ENCODE measurements at regions not wholly inside any gene's neighbourhood (a gene's known extent, or its start where the extent isn't known, plus 50 kb on each side); places are given as distances from the start of the nearest gene placed in this dataset.

DNA sequence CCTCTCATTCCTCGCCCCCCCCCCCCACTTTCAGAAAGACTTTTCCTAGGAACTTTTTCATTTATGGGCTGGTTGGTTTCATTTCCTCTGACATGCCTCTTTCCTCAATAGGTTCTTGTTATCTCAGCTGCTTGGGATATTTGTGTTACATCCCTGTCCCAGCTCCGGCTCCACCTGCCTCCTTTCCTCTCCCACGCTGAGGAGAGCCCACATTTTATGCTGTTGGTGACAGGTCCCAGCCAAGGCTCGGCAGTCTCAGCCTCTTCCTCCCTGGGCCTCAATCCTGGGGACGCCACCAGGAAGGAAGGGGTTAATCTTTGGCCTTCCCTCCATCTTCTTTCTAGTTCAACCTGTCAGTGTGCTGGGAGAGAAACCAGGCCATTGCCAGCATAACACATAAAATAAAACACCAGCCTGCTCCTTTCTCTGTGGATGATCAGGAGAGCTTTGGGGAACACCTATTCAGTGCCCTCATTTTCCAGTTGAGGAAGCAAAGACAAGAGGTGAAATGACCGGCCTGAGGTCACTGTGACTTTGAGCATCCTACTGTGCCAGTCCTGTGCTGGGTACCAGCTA is 216.9 kb upstream of the TNP1 start:
- Histone ChIP-seq H3K27ac (ENCODE audit: low read length) (no peak overlapping the region), H3K36me3 (ENCODE audit: control insufficient read depth, insufficient read depth, low read length) (no peaks in the 10 kb centered on the region), H3K27me3 (ENCODE audit: control insufficient read depth, insufficient read depth, low read length) (no peaks in the 10 kb centered on the region), H3K9me3 (ENCODE audit: control insufficient read depth, insufficient read depth, low read length) (no peaks in the 10 kb centered on the region), H3K4me3 (ENCODE audit: low read length) (no peak overlapping the region), H3K4me1 (ENCODE audit: control insufficient read depth, insufficient read depth, low read length) (no peaks in the 10 kb centered on the region)
- no peak for DNase-seq (ENCODE audit: low read depth, low spot score)
- no CpG with 5 or more reads among the region's 6 CpGs for WGBS (ENCODE audit: insufficient coverage, insufficient read length)

DNA sequence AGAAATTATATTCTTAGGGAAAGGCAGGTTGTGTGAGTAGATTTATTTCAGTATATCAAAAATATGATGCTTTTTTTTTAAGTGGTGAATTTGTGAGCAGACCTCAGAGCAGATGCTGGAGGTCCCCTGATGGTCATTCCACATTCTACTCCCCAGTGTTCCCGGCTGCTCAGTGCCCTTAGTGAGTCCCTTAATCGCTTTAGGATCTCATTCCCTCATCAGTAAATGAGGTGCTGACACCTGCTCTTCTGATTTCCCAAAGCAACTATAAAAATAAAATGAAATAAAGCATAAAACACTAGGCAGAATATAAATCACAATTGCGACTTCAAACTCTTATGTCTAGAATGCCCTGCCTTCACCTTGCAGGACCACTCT is 216.2 kb upstream of the TNP1 start:
- Histone ChIP-seq H3K27ac (ENCODE audit: low read length) (no peak overlapping the region), H3K9me3 (ENCODE audit: control insufficient read depth, insufficient read depth, low read length) (no peaks in the 10 kb centered on the region), H3K27me3 (ENCODE audit: control insufficient read depth, insufficient read depth, low read length) (no peaks in the 10 kb centered on the region), H3K4me1 (ENCODE audit: control insufficient read depth, insufficient read depth, low read length) (no peaks in the 10 kb centered on the region), H3K36me3 (ENCODE audit: control insufficient read depth, insufficient read depth, low read length) (no peaks in the 10 kb centered on the region), H3K4me3 (ENCODE audit: low read length) (no peak overlapping the region)
- WGBS (ENCODE audit: insufficient coverage, insufficient read length) = no CpG with 5 or more reads among the region's 3 CpGs
- DNase-seq (ENCODE audit: low read depth, low spot score) = no peak

DNA sequence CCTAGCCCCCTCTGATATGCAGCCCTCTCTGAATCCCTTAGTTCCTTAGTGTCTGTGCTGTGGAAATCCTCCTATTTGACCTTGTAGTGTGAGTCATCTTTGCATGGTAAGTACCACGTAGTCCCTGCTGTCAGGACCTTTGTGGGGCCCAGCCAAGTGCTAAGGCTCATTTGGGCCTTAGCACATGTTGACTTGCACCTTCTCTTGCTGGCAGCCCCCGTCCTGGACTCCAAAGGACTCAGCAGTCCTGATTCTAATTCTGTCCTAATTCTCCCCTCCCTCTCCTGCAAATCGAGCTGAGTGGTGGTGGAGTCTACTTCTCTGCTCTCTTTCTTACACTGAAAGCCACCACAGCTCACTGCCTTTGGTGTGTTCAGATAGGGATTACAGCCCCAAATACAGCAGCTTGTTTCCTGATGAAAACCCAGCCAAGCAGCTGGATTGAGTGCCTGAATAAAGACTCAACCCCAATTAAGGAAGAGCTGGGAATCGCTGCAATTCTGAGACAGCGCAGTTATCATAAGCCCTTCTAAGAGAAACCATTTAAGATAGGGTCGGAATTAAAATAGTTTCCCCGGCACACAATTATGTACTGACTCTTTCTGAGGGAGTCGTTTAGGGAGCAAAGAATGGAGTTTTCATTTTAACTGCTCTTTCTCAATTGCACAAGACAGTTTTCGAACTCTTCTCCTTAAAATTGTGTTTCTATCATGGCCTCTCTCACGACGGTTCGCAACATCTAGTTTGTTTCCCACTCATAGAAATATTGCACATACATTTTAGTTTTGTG is 215.6 kb upstream of the TNP1 start:
- no peaks in the 10 kb centered on the region for H3K4me1 ChIP-seq (ENCODE audit: control insufficient read depth, insufficient read depth, low read length)
- H3K27ac ChIP-seq (ENCODE audit: low read length) = no peak overlapping the region
- no CpG with 5 or more reads among the region's 12 CpGs for WGBS (ENCODE audit: insufficient coverage, insufficient read length)
- DNase-seq (ENCODE audit: low read depth, low spot score) = no peak
- H3K9me3 ChIP-seq (ENCODE audit: control insufficient read depth, insufficient read depth, low read length) = no peaks in the 10 kb centered on the region
- H3K36me3 ChIP-seq (ENCODE audit: control insufficient read depth, insufficient read depth, low read length) = no peaks in the 10 kb centered on the region
- no peak overlapping the region for H3K4me3 ChIP-seq (ENCODE audit: low read length)
- no peaks in the 10 kb centered on the region for H3K27me3 ChIP-seq (ENCODE audit: control insufficient read depth, insufficient read depth, low read length)

DNA sequence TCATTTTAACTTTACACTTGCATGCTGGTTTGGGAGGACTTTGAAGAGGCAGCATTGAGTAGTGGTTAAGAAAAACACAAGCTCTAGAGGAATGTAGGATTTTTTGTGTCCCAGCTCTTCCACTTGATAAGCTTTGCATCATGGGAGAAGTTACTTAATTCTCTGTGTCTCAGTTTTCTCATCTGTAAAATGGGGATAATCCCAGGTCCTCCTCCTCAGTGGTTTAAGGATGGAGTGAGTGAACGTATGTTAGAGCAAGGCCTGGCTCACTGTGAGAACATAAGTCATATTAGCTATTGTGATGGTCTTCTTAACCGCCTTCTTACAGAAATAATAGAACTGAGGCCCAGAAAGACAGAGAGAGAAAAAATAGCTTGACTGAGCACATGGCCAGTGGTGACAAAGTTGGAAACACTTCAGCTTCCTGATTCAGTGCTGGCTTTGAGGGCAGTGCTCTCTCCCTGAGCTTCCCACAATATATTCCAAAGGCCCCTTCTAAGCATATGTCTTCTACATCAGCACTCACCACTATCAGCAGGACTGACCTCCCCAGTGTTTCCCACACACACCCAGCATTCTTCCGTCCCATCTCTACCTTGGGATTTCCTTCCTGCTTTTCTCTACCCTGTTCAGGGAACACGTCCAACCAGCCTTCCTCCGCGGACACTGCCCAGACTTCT is 214.9 kb upstream of the TNP1 start:
- Histone ChIP-seq H3K27ac (ENCODE audit: low read length) (no peak overlapping the region), H3K36me3 (ENCODE audit: control insufficient read depth, insufficient read depth, low read length) (no peaks in the 10 kb centered on the region), H3K9me3 (ENCODE audit: control insufficient read depth, insufficient read depth, low read length) (no peaks in the 10 kb centered on the region), H3K4me3 (ENCODE audit: low read length) (no peak overlapping the region), H3K4me1 (ENCODE audit: control insufficient read depth, insufficient read depth, low read length) (no peaks in the 10 kb centered on the region), H3K27me3 (ENCODE audit: control insufficient read depth, insufficient read depth, low read length) (no peaks in the 10 kb centered on the region)
- no CpG with 5 or more reads among the region's 6 CpGs for WGBS (ENCODE audit: insufficient coverage, insufficient read length)
- DNase-seq (ENCODE audit: low read depth, low spot score) = no peak

DNA sequence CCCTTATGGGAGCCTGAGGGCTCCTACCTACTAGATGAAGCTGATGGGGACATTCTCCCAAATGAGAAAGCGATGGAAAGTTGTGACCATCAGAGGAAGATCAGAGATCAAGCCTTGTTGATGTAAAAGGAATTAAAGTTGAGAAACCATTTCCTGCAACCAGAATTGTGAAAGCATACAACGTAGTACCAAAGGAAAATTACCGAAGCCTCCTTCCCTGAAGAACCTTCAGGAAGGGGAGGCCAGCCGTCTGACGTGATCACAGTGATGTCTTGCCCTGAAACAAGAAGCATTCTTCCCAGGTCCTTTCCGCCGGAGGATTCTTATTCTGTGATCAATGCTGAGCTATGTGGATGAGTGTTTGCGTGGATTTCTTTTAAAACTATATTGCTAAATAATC is 211.6 kb upstream of the TNP1 start:
- Histone ChIP-seq H3K27ac (ENCODE audit: low read length) (no peak overlapping the region), H3K4me1 (ENCODE audit: control insufficient read depth, insufficient read depth, low read length) (no peaks in the 10 kb centered on the region), H3K4me3 (ENCODE audit: low read length) (no peak overlapping the region), H3K27me3 (ENCODE audit: control insufficient read depth, insufficient read depth, low read length) (no peaks in the 10 kb centered on the region), H3K9me3 (ENCODE audit: control insufficient read depth, insufficient read depth, low read length) (no peaks in the 10 kb centered on the region), H3K36me3 (ENCODE audit: control insufficient read depth, insufficient read depth, low read length) (no peaks in the 10 kb centered on the region)
- DNase-seq (ENCODE audit: low read depth, low spot score) = no peak
- no CpG with 5 or more reads among the region's 8 CpGs for WGBS (ENCODE audit: insufficient coverage, insufficient read length)

DNA sequence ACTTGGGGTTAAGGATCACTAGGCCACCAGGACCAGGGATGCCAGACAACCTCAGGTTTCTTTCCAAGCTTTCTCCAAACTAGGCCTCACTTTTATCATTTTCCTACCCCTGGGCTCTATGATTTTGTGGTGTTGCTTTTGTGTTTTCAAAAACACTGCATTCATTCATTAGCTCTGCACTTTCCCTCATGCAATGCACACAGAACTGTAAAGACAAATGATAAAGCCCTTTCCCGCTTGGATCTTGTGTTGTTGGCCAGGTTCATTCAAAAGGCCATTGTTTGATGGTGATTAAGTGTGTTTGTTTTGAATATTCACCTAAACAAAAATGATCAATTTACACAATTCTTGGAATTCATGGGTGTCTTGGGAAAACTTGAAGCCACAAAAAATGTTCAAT is 210.7 kb upstream of the TNP1 start:
- Histone ChIP-seq H3K27ac (ENCODE audit: low read length) (no peak overlapping the region), H3K9me3 (ENCODE audit: control insufficient read depth, insufficient read depth, low read length) (no peaks in the 10 kb centered on the region), H3K4me1 (ENCODE audit: control insufficient read depth, insufficient read depth, low read length) (no peaks in the 10 kb centered on the region), H3K27me3 (ENCODE audit: control insufficient read depth, insufficient read depth, low read length) (no peaks in the 10 kb centered on the region), H3K36me3 (ENCODE audit: control insufficient read depth, insufficient read depth, low read length) (no peaks in the 10 kb centered on the region), H3K4me3 (ENCODE audit: low read length) (no peak overlapping the region)
- no peak for DNase-seq (ENCODE audit: low read depth, low spot score)
- WGBS (ENCODE audit: insufficient coverage, insufficient read length) = no CpG with 5 or more reads among the region's 1 CpG

DNA sequence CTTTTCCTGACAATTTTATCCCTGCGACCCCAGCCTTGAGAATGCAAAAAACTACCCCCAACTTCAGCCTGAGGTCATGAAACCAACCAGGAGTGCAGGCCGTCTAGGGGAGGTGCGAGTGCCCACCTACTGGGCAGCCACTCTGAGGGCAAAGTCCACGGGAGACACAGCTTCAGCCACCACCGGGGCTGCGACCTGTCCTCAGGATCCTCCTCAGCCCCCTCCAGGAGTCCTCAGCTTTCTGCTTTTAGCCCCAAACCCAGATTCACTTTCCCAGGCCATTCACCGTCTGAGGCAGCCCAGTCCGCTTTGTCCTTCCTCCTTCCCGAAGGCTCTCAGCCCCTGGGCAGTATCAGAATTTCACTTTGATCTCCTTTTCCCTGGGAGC is 210.2 kb upstream of the TNP1 start:
- H3K27me3 ChIP-seq (ENCODE audit: control insufficient read depth, insufficient read depth, low read length) = no peaks in the 10 kb centered on the region
- no peak overlapping the region for H3K4me3 ChIP-seq (ENCODE audit: low read length)
- no peaks in the 10 kb centered on the region for H3K4me1 ChIP-seq (ENCODE audit: control insufficient read depth, insufficient read depth, low read length)
- no peaks in the 10 kb centered on the region for H3K36me3 ChIP-seq (ENCODE audit: control insufficient read depth, insufficient read depth, low read length)
- no peaks in the 10 kb centered on the region for H3K9me3 ChIP-seq (ENCODE audit: control insufficient read depth, insufficient read depth, low read length)
- no CpG with 5 or more reads among the region's 9 CpGs for WGBS (ENCODE audit: insufficient coverage, insufficient read length)
- no peak overlapping the region for H3K27ac ChIP-seq (ENCODE audit: low read length)
- DNase-seq (ENCODE audit: low read depth, low spot score) = no peak

DNA sequence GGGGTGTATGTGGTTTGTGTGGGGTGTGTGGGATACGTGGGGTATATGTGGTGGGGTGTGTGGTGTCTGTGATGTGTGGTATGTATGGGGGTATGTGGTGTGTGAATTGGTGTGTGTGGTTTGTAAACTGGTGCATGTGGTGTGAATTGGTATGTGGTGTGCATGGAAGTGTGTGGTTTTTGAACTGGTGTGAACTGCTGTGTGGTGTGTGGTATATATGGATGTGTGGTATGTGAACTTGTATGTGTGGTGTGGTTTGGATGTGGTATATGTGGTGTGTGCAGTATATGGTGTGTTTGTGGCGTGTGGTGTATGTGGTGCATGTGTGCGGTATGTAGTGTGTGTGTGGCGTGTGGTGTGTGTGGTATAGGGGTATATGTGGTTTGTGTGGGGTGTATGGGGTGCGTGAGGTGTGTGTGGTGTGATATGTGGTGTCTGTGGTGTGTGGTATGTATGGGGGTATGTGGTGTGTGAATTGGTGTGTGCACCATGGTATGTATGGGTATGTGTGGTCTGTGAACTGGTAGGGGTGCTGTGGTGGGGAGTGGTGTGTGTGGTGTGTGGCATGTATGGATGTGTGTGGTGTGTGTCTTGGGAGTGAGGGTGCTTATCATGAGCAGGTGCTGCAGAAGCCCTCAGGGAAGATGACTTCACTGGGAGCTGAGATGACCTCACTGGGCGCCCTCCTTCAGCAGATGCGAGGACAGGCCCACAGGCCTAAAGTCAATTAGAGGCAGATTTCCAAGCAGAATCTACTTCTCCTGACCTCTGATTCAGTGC is 209.6 kb upstream of the TNP1 start:
- Histone ChIP-seq H3K27me3 (ENCODE audit: control insufficient read depth, insufficient read depth, low read length) (no peaks in the 10 kb centered on the region), H3K36me3 (ENCODE audit: control insufficient read depth, insufficient read depth, low read length) (no peaks in the 10 kb centered on the region), H3K4me3 (ENCODE audit: low read length) (no peak overlapping the region), H3K9me3 (ENCODE audit: control insufficient read depth, insufficient read depth, low read length) (no peaks in the 10 kb centered on the region), H3K4me1 (ENCODE audit: control insufficient read depth, insufficient read depth, low read length) (no peaks in the 10 kb centered on the region), H3K27ac (ENCODE audit: low read length) (no peak overlapping the region)
- no peak for DNase-seq (ENCODE audit: low read depth, low spot score)
- 98% methylated on average over 5 of the region's 7 CpGs for WGBS (ENCODE audit: insufficient coverage, insufficient read length)

DNA sequence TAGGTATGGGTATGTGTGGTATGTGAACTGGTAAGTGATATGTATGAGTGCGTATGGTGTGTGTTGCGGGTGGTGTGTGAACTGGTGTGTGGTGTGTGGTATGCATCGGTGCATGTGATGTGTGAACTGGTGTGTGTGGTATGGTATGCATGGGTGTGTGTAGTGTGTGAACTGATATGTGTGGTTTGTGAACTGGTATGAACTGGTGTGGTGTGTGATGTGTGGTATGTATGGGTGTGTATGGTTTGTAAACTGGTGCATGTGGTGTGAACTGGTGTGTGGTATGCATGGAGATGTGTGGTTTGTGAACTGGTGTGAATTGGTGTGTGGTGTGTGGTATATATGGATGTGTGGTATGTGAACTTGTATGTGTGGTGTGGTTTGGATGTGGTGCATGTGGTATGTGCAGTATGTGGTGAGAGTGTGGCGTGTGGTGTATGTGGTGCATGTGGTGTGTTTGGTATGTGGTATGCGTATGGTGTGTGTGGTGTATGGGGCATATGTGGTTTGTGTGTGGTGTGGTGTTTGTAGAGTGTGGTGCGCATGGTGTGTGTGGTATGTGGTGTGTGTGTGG is 208.9 kb upstream of the TNP1 start:
- Histone ChIP-seq H3K27me3 (ENCODE audit: control insufficient read depth, insufficient read depth, low read length) (no peaks in the 10 kb centered on the region), H3K9me3 (ENCODE audit: control insufficient read depth, insufficient read depth, low read length) (no peaks in the 10 kb centered on the region), H3K27ac (ENCODE audit: low read length) (no peak overlapping the region), H3K36me3 (ENCODE audit: control insufficient read depth, insufficient read depth, low read length) (no peaks in the 10 kb centered on the region), H3K4me3 (ENCODE audit: low read length) (no peak overlapping the region), H3K4me1 (ENCODE audit: control insufficient read depth, insufficient read depth, low read length) (no peaks in the 10 kb centered on the region)
- 97% methylated on average over 6 of the region's 6 CpGs for WGBS (ENCODE audit: insufficient coverage, insufficient read length)
- DNase-seq (ENCODE audit: low read depth, low spot score) = no peak

DNA sequence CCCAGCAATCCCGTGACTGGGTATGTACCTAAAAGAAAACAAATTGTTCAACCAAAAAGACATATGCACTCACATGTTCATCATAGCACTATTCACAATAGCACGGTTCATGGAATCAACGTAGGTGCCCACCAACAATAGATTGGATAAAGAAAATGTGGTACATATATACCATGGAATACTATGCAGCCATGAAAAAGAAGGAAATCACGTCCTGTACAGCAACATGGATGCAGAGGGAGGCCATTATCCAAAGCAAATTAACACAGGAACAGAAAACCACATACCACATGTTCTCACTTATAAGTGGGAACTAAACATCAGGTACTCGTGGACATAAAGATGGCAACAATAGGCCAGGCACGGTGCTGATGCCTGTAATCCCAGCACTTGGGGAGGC is 207.9 kb upstream of the TNP1 start:
- Histone ChIP-seq H3K27ac (ENCODE audit: low read length) (no peak overlapping the region), H3K4me1 (ENCODE audit: control insufficient read depth, insufficient read depth, low read length) (no peaks in the 10 kb centered on the region), H3K27me3 (ENCODE audit: control insufficient read depth, insufficient read depth, low read length) (no peaks in the 10 kb centered on the region), H3K36me3 (ENCODE audit: control insufficient read depth, insufficient read depth, low read length) (no peaks in the 10 kb centered on the region), H3K9me3 (ENCODE audit: control insufficient read depth, insufficient read depth, low read length) (no peaks in the 10 kb centered on the region), H3K4me3 (ENCODE audit: low read length) (no peak overlapping the region)
- DNase-seq (ENCODE audit: low read depth, low spot score) = no peak
- no CpG with 5 or more reads among the region's 6 CpGs for WGBS (ENCODE audit: insufficient coverage, insufficient read length)
